Activated CD4-positive, alpha-beta T cell treated with anti-CD3 and anti-CD28 coated beads, Interleukin-2, Interleukin-6, amounts not matched to agents 100 ng/mL and 50 ng/mL, durations not matched to agents 16 hours and 8 hours (primary cell): ENCODE measurements at regions not wholly inside any gene's neighbourhood (a gene's known extent, or its start where the extent isn't known, plus 50 kb on each side); places are given as distances from the start of the nearest gene placed in this dataset.

Experiments
- DNase-seq: peaks from one replicate; pipeline ENCODE4 v3.0.0-alpha.2; 2020

DNA sequence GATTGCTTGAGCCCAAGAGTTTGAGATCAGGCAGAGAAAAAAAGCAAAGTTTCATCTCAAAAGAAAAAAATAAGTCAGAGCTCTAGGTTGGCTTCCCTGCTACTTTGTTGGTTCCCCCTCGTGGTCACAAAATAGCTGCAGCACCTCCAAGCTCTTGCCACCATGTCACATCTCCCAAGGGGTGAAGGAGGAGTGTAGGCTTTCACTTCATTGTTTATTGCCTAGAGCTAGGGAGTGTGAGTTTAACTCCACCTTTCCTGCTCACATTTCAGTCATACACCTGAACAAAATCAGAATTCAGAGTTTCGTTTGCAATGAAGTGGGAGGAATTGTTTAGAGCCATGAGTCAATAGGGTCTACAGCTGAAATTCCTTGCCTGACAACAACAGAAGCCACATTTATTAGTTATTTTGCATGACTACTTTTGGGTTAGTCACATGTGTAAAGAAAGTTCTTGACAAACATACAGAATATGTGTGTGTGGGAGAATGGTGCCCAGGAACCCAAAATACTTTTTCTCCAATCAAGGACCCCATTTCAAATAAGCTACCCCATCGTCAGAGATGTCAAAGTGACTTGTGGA lies 56.2 kb upstream of the UFL1 start:
- peak; percentile 55 for DNase-seq

DNA sequence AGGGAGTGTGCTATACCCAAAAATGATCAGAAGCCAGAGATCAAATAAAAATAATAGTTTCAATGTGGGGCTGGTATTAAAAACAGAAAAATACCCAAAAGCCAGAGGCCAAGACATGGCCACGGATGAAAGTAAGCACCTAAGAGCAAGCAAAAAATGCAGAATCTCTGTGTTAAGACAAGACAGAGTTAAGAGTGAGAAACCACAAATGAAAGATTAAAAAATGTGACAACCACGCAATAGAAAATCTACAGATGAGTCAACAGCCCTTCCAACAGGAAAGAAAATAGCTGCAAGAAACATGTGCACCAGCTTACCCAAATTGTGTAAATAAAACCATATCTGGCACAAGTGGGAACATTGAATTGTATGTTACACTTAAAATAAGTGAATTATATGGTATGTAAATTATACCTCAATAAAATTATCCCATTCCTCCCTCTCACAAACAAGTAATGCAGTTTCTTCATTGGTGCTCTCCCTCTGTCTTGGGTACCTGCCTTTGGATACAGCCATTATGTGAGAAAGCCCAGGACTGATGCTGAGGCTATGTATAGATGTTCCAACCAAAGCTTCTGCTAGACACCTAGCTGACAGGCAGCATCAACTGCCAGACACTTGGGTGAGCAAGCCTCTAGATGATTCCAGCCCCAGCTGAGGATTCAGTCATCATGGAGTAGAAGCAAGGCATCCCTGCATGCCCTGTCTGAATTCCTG lies 55.3 kb upstream of the UFL1 start:
- peak; percentile 66 for DNase-seq

DNA sequence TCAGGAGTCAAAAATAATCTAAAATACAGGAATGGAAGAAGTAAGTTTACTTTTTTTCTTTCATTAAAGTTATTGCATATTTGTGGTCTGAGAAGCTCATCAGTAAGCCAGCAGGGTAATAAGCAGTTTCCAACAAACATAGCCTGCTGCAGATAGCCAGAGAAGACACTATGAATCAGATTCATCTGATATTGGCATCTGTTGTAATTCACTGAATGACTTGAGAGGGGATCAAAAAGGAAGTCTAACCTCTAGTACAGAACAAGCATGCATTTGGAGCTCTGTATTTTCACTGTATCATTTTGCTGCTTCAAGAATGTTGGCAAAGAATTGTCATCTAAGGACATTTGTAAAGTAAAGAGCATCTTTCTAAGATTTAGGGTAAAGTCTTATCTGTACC lies 53.8 kb upstream of the UFL1 start:
- peak; percentile 38 for DNase-seq

DNA sequence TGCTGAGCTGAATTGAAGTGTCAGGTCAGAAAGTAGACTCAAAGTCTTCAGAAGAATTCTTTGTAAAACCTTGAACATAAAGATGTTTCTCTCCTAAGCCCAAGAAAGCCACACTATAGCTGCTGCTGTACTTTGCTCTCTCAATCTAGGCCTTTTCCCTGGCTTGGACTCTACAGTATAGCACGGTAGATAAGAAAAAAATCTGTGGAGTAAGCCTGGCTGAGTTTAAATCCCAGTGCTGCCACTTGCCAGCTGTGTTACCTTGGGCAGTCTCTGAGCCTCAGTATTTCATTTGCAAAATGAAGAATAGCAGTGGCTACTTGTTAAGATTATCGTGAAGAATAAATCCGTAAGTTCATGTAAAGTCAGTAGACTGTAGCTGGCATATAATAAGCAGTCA lies 53.3 kb upstream of the UFL1 start:
- DNase-seq, result no peak

DNA sequence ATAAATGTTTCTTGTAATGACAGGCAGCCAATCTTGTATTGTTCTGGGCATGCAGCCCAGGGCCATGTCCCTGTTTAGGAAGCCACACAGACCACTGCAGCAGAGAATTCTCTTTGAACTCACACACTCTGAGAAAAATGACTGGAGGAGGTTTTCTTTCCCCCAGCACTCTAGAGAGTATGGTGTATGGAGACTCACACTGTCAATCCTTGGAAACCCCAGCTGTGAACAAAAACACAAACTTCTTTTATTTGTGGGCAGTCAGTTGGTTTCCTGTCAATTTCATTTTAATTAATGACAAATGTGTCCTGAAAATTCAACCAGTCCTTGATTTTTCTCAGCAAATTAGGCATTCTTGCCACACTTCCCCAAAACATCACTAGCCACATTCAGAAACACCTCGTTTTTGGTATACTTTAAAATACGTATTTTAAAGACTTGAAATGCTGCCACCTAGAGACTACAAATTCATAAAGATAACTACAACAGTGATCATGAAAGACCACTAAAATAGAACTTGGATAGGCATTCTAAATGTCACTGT lies 52.9 kb upstream of the UFL1 start:
- DNase-seq, result peak; percentile 9

DNA sequence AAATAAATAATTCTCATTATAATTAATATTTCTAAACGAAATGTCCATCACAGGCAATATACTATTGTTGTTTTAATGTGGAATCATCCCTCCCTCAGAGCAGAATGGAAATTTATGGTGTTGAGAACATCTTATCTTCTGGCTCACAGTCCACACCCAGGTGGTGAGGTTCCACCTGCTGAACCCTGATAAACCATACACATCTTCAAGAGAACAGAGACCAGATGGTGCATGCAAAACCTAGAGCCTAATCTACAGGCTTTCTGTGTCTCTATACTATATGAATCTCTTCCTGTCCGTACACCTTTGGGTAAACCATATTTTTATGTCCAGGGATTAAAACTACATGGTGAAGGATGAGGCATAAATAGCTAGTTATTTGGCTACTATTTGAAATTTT lies 52.3 kb upstream of the UFL1 start:
- no peak for DNase-seq

DNA sequence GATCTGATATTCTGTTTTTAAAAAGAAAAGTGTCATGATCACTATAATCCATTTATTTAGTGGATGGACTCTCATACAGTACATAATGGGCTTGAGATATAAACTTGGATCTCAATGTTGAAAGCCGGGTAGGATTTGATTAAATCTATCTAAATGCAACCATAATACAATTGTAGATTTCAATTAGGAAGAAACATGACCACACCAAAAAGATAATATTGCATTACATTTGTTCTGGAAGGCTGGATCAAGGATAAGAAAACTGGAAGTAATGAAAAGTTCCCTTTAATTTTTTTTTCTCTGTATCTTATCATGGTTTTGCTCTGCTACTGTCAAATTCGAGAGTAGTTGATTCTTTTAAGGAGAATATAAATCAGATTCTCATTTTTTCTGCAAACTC lies 51.3 kb upstream of the UFL1 start:
- no peak for DNase-seq
